HG02798 (cell line): ENCODE measurements at regions not wholly inside any gene's neighbourhood (a gene's known extent, or its start where the extent isn't known, plus 50 kb on each side); places are given as distances from the start of the nearest gene placed in this dataset.
"Not testable (repeated sequence)": the region's sequence is repeated elsewhere in the genome, so short reads cannot be mapped to it uniquely, and the experiment has no call there.

Experiments used
- ATAC-seq: cut with Tn5 transposase; IDR thresholded peaks from one replicate; pipeline ENCODE4 v1.9.1; 2021; ENCODE audit warnings: mild to moderate bottlenecking; ENCODE audit not compliant: unreplicated experiment, poor library complexity

GRCh38 chr9:17888066-17888465, 309.2 kb downstream of the SH3GL2 start:
- no peak for ATAC-seq

DNA sequence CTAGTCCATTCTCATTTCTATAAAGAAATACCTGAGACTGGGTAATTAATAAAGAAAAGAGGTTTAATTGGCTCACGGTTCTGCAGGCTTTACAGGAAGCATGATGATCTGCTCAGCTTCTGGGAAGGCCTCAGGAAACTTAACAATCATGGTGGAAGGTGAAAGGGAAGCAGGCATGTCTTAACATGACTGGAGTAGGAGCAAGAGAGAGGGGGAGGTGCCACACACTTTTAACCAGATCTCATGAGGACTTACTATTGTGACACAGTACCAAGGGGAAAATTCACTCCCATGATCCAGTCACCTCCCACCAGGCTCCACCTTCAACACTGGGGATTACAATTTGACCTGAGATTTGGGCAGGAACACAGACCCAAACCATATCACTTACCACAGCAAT, 310.1 kb downstream of the SH3GL2 start:
- ATAC-seq = not testable (repeated sequence)

GRCh38 chr9:17894501-17895160, 315.8 kb downstream of the SH3GL2 start:
- no peak for ATAC-seq

DNA sequence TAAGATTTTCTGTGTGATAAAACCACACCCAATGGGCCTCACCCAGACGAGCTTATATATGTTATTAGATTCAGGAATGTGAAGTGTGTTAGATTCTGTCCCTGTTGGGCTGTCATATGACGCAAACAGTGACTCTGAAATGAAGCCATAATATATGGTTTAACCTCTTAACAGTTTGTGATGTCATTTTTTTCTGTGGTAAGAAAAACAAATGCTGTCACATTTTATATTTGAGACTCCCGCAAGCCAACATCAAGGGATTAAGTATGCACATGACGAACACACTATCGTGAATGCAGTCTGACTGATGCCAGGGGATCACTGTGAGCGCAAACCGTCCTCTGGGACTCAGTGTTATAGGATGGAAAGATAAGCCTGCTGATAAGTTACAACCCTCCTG, 321.7 kb downstream of the SH3GL2 start:
- ATAC-seq = no peak

DNA sequence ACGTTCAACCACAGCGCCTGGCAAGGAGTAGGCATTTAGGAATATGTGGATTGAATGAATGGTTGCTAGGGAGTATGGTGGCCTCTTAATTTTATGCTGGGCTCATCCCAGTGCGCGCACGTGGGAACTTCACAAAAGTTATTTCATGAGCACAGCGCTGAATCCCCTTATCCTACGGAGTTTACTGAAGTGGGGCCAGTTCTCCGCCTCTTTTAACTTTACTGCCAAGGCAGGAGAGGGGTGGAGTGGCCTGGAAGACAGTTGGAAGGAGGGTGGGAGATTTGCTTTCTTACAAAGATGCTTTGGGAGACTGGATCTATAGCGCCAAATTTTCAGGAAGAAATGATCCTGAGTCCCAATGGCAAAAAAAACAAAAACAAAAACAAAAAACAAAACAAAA, 326.5 kb downstream of the SH3GL2 start:
- no peak for ATAC-seq

- ATAC-seq = no peak
Measured at GRCh38 chr9:17905781-17906175, 326.9 kb downstream of the SH3GL2 start.

- ATAC-seq = no peak
Measured at GRCh38 chr9:17906176-17906840, 327.4 kb downstream of the SH3GL2 start.

GRCh38 chr9:17906841-17907778, 328.2 kb downstream of the SH3GL2 start:
- no peak for ATAC-seq

GRCh38 chr9:17907779-17908508, 329.1 kb downstream of the SH3GL2 start:
- no peak for ATAC-seq

DNA sequence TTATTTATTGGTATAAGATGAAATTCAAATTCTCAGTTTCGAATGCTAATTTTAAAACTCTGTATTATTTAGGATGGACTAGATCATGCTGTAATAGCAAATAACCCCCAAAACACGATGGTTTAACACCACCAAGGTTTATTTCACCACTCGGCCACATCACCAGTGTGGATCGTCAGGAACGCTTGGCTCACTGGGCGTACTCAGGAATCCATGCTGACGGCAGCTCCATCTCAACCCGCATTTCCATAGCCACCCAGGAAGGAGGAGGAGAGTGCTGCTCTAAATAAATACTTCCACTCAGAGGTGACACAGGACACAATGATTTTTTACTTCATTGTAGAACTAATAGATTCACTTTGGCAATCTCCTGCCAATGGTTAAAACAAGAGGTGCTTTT, 347.4 kb downstream of the SH3GL2 start:
- no peak for ATAC-seq

DNA sequence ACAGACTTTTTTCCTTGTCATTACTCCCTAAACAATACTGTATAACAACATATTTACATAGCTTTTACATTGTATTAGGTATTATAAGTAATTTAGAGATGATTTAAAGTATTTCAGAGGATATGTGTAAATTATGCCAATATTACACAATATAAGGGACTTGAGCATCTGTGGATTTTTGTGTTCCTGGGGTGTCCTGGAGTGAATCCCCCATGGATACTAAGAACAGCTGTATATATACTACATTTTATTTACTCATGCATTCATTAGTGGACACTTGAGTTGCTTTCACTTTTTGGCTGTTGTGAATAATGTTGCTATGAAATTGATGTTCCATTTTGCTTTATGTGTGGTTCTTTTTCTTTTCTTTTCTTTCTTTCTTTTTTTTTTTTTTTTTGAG, 348.8 kb downstream of the SH3GL2 start:
- no peak for ATAC-seq

DNA sequence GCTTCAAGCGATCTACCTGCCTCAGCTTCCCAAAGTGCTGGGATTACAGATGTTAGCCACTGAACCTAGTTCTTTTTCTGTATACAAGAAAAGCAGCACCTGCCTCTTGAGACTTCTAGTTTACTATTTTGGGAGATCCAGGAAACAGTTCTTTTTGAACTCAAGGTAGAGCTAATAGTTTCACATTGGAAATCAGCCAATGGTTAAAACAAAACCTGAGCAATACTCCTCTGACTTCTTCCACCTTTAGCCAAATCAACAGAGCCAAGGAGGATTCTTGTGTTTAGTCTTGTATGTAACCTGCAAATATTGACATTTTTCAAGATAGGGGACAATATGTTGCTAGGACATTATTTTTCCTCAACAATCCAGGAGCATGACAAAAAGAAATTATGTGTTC, 349.4 kb downstream of the SH3GL2 start:
- peak; percentile 54 for ATAC-seq

DNA sequence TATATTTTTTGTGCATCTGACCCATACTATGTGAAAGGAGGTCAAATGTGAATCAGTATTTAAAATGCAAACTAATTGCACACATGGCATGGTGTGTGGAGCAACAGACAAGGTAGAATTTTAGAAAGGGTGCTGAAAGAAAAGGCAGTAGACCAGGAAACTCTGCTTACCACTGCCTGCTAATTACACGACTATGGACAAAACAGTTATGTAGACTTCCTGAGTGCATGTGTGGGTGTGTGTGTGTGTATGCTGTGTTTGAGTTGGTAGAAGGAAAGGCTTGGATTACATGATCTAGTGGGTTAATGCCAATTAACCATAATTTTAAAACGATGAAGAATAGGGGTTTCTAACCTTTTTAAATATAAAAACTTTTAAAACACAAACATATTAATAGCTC, 349.9 kb downstream of the SH3GL2 start:
- ATAC-seq = no peak

GRCh38 chr9:17929506-17929905, 350.6 kb downstream of the SH3GL2 start:
- no peak for ATAC-seq

GRCh38 chr9:17930071-17930470, 351.2 kb downstream of the SH3GL2 start:
- no peak for ATAC-seq

DNA sequence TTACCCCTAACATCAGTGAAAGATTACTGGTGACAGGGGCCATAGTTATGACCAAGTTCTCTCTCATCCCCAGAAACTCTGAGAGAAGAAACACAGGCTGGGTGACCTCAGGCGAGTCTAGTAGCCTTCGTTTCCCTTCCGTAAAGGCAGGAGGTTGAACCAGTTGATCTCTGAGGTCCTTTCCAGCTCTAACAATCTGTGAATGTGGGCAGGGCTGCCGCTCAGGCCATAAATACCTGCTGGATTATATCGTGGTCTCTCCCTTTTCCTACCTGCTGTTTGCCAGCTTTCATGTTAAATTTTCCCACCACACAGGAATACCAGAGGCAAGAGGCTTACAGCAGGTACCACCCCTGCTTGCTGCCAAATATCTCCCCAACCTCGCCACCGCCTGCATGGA, 357.5 kb downstream of the SH3GL2 start:
- no peak for ATAC-seq

- ATAC-seq = no peak
Measured at GRCh38 chr9:17938035-17938655, 359.3 kb downstream of the SH3GL2 start.

GRCh38 chr9:17942498-17942897, 363.6 kb downstream of the SH3GL2 start:
- no peak for ATAC-seq

DNA sequence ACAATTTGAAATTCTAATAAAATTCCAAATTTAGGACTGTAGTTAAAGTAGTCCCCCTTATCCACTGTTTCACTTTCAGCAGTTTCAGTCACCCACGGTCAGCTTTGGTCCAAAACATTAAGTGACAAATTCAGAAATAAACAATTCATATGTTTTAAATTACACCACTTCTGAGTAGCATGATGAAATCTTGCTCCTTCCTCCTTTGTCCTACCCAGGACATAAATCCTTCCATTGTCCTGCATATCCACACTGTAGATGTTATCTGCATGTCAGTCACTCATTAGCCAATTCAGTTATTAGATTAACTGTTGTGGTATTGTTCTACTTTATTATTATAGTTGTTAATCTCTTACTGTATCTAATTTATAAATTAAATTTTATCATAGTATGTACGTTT, 376.5 kb downstream of the SH3GL2 start:
- ATAC-seq = no peak

- no peak for ATAC-seq
Measured at GRCh38 chr9:17958363-17958762, 379.5 kb downstream of the SH3GL2 start.
